DND-41 (cell line): ENCODE measurements at regions not wholly inside any gene's neighbourhood (a gene's known extent, or its start where the extent isn't known, plus 50 kb on each side); places are given as distances from the start of the nearest gene placed in this dataset.

Experiments
- ATAC-seq: fragments of 200-7000 bp; cut with Tn5 transposase; 3 replicates; pipeline ENCODE4 v1.9.1; 2021; ENCODE audit warnings: low read depth; ENCODE audit not compliant: insufficient read depth
- DNase-seq: peaks from one replicate; pipeline ENCODE4 v3.0.0-alpha.2; 2020
- H2AFZ ChIP-seq: 2 replicates; pipeline ENCODE4 v1.6.0; 2012; ENCODE audit warnings: low read depth, low read length
- H3K27ac ChIP-seq: 2 replicates; pipeline ENCODE4 v1.5.1; 2012; ENCODE audit warnings: low read length, inconsistent platforms
- H3K27me3 ChIP-seq: fragments of 200-600 bp; sonication (generic); 2 replicates; pipeline ENCODE4 v1.6.0; 2012; ENCODE audit warnings: low read length, mild to moderate bottlenecking, inconsistent platforms; ENCODE audit not compliant: insufficient read depth, poor library complexity
- H3K36me3 ChIP-seq: 2 replicates; pipeline ENCODE4 v1.5.1; 2012; ENCODE audit warnings: low read length, inconsistent platforms; ENCODE audit not compliant: insufficient read depth
- H3K4me1 ChIP-seq: 2 replicates; pipeline ENCODE4 v1.5.1; 2012; ENCODE audit warnings: mild to moderate bottlenecking, low read length; ENCODE audit not compliant: insufficient read depth
- H3K4me2 ChIP-seq: 2 replicates; pipeline ENCODE4 v1.6.0; 2012; ENCODE audit warnings: mild to moderate bottlenecking, moderate library complexity, low read length, inconsistent platforms; ENCODE audit not compliant: insufficient read depth
- H3K4me3 ChIP-seq, 2 experiments: fragments of 200-600 bp in 1 of 2; shearing (Covaris generic) in 1 of 2; 2 replicates each; pipeline ENCODE4 v1.5.1; 2012 to 2016; ENCODE audit warnings: inconsistent platforms in 2 of 2, low read length in 2 of 2, mild to moderate bottlenecking in 2 of 2, low read depth in 1 of 2, moderate library complexity in 1 of 2
- H3K79me2 ChIP-seq: 2 replicates; pipeline ENCODE4 v1.6.0; 2012; ENCODE audit warnings: low read length, inconsistent platforms; ENCODE audit not compliant: insufficient read depth
- H3K9ac ChIP-seq: 2 replicates; pipeline ENCODE4 v1.6.0; 2012; ENCODE audit warnings: low read depth, mild to moderate bottlenecking, inconsistent platforms, low read length, moderate library complexity
- H3K9me3 ChIP-seq: 2 replicates; pipeline ENCODE4 v1.5.1; 2012; ENCODE audit warnings: low read length, moderate library complexity, mild to moderate bottlenecking, inconsistent platforms; ENCODE audit not compliant: insufficient read depth, severe bottlenecking
- H4K20me1 ChIP-seq: 2 replicates; pipeline ENCODE4 v1.6.0; 2012; ENCODE audit warnings: low read length; ENCODE audit not compliant: insufficient read depth
- EZH2 ChIP-seq: IDR thresholded peaks from 3 replicates; pipeline ENCODE4 v1.6.1; 2012; ENCODE audit warnings: borderline replicate concordance, low read depth, mild to moderate bottlenecking, moderate library complexity, low read length, inconsistent platforms; ENCODE audit not compliant: severe bottlenecking
- TF ChIP-seq, protein P1 (sequence below): IDR thresholded peaks from 2 replicates; pipeline ENCODE4 v1.5.1; 2012; ENCODE audit warnings: borderline replicate concordance, low read length, moderate library complexity, mild to moderate bottlenecking; ENCODE audit not compliant: poor library complexity, severe bottlenecking; ENCODE audit errors: extremely low read depth

DNA sequence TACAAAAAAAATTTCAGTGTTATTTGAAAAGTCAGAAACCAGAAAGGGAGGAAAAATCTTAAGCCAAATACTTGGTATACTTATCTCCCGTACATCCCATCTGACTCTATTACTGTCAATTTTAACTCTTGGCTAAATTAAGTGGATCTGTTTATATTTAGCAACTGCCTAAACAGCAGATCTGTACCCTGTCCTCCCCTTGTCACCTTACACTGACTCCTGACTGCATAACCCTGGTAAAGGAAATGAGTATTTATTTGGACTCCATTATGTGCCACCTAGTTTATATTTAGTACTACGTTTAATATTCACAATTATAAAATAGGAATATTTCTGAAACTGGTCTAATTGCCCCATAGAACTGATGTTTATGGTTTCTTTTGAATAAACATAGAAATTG, 730.2 kb upstream of the GJE1 start:
- Histone ChIP-seq H3K79me2 (no peaks in the 10 kb centered on the region), H3K9ac (no peak overlapping the region), H3K27ac (no peak overlapping the region), H3K4me3 (no peak overlapping the region), H3K4me2 (no peak overlapping the region), H3K36me3 (no peaks in the 10 kb centered on the region), H2AFZ (no peak overlapping the region), H3K27me3 (no peaks in the 10 kb centered on the region), H3K9me3 (peaks cover 4% of the 10 kb centered on the region), H4K20me1 (no peaks in the 10 kb centered on the region), H3K4me1 (peaks cover 10% of the 10 kb centered on the region)
- DNase-seq = no peak
- ATAC-seq = peak; percentile 49; the same call in 2 of the 3 replicates
- TF ChIP-seq, protein P1, sequence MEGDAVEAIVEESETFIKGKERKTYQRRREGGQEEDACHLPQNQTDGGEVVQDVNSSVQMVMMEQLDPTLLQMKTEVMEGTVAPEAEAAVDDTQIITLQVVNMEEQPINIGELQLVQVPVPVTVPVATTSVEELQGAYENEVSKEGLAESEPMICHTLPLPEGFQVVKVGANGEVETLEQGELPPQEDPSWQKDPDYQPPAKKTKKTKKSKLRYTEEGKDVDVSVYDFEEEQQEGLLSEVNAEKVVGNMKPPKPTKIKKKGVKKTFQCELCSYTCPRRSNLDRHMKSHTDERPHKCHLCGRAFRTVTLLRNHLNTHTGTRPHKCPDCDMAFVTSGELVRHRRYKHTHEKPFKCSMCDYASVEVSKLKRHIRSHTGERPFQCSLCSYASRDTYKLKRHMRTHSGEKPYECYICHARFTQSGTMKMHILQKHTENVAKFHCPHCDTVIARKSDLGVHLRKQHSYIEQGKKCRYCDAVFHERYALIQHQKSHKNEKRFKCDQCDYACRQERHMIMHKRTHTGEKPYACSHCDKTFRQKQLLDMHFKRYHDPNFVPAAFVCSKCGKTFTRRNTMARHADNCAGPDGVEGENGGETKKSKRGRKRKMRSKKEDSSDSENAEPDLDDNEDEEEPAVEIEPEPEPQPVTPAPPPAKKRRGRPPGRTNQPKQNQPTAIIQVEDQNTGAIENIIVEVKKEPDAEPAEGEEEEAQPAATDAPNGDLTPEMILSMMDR = no peak
- no peak for TF ChIP-seq EZH2

- H3K36me3 ChIP-seq = no peaks in the 10 kb centered on the region
- no peak overlapping the region for H3K4me3 ChIP-seq
- no peak overlapping the region for H3K9ac ChIP-seq
- H3K27me3 ChIP-seq = no peaks in the 10 kb centered on the region
- H3K4me1 ChIP-seq = peaks cover 10% of the 10 kb centered on the region
- DNase-seq = no peak
- no peak for TF ChIP-seq EZH2
- TF ChIP-seq, protein P1 = no peak
- H4K20me1 ChIP-seq = no peaks in the 10 kb centered on the region
- no peak for ATAC-seq
- no peak overlapping the region for H2AFZ ChIP-seq
- no peaks in the 10 kb centered on the region for H3K79me2 ChIP-seq
- peaks cover 3% of the 10 kb centered on the region for H3K9me3 ChIP-seq
- no peak overlapping the region for H3K27ac ChIP-seq
- H3K4me2 ChIP-seq = no peak overlapping the region
Observed at GRCh38 chr6:141401851-141402250, 730.9 kb upstream of the GJE1 start.

DNA sequence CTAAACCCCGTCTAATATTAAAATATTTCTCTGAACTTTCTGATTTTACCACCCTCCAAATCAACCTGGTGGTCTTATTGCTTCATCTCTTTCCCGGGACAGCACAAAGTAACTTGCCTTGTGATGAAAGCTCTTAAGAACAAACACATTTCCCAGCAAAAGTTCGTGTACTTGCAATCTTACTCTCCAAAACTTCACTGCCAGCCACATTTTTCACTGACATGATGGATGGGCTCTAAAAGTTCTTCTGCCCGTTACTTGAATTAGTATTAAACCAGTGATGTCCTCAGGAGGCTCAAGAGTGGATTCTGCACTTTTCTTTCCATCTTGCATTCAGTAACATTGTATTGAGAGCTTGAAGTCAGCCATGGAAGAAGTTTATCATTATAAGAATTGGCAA, 731.6 kb upstream of the GJE1 start:
- TF ChIP-seq, protein P1 = no peak
- no peak for TF ChIP-seq EZH2

GRCh38 chr6:141398949-141399348, 733.8 kb upstream of the GJE1 start:
- Histone ChIP-seq H3K27me3 (no peaks in the 10 kb centered on the region), H3K9ac (no peak overlapping the region), H4K20me1 (no peaks in the 10 kb centered on the region), H3K4me3 (no peak overlapping the region), H3K27ac (no peak overlapping the region), H3K79me2 (no peaks in the 10 kb centered on the region), H2AFZ (no peak overlapping the region), H3K4me2 (no peak overlapping the region), H3K9me3 (no peaks in the 10 kb centered on the region), H3K4me1 (peaks cover 10% of the 10 kb centered on the region), H3K36me3 (no peaks in the 10 kb centered on the region)
- DNase-seq (no peak), ATAC-seq (no peak)
- no peak for TF ChIP-seq EZH2
- TF ChIP-seq, protein P1 = no peak

More for the DNA sequence above, 731.6 kb upstream of the GJE1 start:
- Histone ChIP-seq H3K9ac (no peak overlapping the region), H3K27ac (no peak overlapping the region), H3K4me1 (peaks cover 10% of the 10 kb centered on the region), H3K4me3 (no peak overlapping the region), H3K27me3 (no peaks in the 10 kb centered on the region), H3K79me2 (no peaks in the 10 kb centered on the region), H4K20me1 (no peaks in the 10 kb centered on the region), H3K4me2 (no peak overlapping the region), H3K9me3 (no peaks in the 10 kb centered on the region), H2AFZ (no peak overlapping the region), H3K36me3 (no peaks in the 10 kb centered on the region)
- ATAC-seq (no peak), DNase-seq (no peak)
